NCI-H748 treated with DMSO at 0.1 percent for 48 hours (cell line): ENCODE measurements at regions not wholly inside any gene's neighbourhood (a gene's known extent, or its start where the extent isn't known, plus 50 kb on each side); places are given as distances from the start of the nearest gene placed in this dataset.

Source experiments
- DNase-seq: peaks from one replicate; lab custom pipeline; 2025; lab: John Stamatoyannopoulos, UW

- no peak for DNase-seq
These were observed 109.0 kb downstream of the OLFM1 start for GRCh38 chr9:135196474-135196873.

GRCh38 chr9:135198144-135198543 is 110.7 kb downstream of the OLFM1 start:
- DNase-seq: no peak

GRCh38 chr9:135198586-135199285 is 111.3 kb downstream of the OLFM1 start:
- DNase-seq: no peak

- no peak for DNase-seq
These were observed 112.0 kb downstream of the OLFM1 start for GRCh38 chr9:135199489-135199888.

DNA sequence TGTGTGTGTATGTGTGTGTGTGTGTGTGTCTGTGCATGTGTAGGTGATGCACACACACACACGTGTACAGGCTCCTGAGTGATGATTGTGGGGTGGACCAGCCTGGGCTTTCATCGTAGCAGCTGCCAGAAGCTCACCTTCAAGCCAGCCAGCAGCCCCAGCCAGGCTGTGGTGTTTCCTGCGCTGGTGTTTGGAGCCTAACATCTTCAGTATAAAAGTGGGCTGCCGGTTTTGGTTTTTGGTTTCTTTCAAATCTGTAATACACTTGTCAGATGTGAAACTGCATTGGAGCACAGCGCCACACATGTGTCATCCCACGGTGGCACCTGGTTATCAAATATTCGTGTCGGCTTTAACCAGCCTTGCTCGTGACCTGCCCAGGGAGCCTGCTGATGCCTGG is 114.2 kb downstream of the OLFM1 start:
- DNase-seq: no peak

- no peak for DNase-seq
These were observed 116.7 kb downstream of the OLFM1 start for GRCh38 chr9:135204177-135204576.

- DNase-seq: no peak
These were observed 121.7 kb downstream of the OLFM1 start for GRCh38 chr9:135209136-135209535.

GRCh38 chr9:135209852-135210251 is 122.4 kb downstream of the OLFM1 start:
- DNase-seq: no peak

DNA sequence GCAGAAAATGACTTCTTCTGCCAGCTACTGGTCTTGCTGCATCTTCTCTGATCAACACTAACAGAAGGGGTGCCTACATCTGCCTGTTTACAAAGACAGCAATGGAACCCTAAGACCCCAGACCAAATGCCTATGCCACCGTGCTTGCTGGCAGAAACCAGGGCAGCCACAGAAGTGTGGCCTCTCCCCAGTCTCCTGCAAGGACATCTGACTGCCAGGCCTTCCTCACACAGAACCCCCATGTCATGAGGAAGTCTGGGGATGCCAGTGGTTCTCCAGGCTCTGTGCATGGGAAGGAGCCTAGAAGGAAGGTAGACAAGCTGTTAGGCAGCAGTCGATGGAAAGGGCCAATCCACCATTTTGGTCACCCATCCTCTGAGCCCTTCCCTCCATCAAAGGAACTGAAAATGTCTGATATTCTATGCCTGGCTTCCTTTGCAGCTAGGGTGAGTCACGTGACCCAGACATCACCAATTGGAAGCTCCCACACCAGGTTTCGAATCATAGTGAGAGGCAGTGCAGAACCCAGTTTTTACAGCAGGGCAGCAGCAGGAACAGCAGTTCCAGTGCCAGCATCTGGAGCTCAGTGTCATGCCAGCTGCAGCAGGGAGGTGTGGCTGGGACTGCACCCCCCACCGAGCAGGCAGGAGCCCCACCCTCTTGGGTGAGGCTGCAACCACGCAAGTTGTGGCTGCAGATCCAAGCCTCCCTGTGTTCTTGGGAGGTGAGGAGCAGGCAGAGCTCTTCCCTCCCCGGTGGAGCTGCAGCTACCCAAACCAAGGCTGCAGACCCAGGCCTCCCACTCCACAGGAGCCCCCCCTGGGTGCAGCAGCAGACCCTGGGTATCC is 123.4 kb downstream of the OLFM1 start:
- no peak for DNase-seq

DNA sequence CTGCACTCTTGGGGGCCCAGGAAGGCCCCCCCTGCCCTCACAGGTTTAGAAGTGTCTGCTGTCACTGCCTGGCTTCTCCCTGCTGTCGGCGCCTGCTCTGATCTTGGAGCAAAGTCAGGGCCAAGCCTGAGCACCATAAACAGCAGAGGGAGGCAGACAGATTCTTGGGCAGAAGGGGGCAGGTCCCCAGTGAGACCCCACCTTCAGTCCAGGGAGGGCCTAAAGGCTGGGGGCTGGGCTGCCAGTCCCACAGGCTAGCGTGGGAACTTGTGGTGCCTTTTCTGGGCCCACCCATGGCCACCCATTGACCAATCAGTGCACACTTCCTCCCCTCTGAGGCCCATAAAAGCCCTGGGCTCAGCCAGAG is 124.0 kb downstream of the OLFM1 start:
- no peak for DNase-seq

- DNase-seq: no peak
These were observed 125.5 kb downstream of the OLFM1 start for GRCh38 chr9:135212961-135213360.

DNA sequence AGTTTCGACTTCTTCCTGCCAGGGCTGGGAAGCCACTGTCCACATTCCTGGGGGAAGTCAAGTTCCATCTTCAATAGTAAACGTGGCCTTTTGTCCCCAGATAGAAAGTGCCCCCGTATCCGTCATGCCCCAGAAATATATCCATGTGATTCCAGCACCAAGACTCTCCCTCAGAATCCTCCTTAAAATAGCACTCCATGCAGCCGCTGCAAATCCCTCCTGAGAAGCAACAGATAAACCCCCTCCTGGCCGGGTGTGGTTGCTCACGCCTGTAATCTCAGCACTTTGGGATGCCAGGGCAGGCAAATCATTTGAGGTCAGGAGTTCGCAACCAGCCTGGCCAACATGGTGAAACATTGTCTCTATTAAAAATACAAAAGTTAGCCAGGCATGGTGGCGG is 126.1 kb downstream of the OLFM1 start:
- no peak for DNase-seq

DNA sequence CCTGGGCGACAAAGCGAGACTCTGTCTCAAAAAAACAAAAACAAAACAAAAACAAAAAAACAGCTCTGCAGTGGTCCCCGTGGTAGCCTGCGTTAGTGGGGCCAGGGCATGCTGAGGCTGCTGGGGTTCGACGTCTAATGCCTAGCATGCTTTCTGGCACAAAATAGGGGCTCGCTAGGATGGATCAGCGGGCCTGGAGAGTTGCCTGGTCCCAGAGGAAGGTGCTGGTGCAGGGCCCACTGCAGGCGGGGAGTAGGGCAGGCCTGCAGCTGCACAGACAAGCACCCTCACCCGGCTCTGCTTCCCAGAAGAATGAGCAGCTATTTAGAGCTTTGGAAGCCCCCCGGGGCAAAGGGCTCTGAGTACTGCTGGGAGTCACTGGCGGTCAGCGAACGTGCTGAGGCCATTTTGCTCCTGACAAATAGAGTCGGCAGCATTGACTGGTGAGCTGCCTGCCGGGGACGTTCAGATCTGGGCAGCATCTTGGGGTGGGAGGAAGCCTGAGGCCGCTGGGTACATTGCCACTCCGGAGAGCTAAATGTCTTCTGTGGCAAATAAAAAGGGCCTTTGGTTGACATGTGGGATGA is 126.7 kb downstream of the OLFM1 start:
- no peak for DNase-seq

DNA sequence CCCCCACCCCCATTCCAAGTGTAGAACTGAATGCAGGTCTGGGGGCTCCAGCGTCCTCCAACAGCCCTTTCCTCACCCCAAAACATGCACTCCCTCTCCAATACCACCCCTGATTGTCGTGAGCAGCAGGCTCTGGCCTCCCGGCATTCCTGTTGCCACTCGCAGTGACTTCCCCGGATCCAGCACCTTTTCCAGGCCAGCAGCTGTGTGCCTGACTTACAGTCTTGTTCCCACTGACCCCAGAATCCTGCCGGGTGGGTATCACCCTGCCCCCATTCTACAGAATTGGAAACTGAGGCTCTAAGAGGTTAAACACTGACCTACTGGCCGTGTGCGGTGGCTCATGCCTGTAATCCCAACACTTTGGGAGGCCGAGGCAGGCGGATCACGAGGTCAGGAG is 127.2 kb downstream of the OLFM1 start:
- no peak for DNase-seq

DNA sequence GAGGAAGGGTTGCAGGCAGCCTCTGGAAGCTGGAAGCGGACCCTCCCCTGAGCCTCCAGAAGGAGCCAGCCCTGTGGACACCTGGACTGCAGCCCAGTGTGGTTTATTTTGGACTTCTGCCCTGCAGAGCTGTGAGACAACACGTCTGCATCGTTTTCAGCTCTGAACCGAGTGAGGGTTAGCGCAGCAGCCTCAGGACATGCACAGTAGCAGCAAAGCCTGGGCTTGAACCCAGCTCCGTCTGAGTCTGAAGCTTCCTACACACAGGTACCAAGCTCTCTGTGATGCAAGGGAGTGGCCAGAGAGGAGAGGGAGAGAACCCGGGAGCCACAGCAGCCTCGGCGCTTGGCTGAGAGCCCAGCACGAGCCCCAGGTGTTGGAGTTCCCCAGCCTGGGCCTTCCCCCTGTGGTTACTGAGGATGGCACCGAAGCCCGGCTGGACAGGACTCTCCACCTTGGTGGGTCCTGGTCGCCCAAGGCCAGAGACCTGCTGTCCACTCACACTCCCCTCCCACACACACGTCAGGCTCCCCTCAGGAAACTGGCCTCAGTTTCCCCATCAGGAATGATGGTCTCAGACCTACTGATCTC is 128.2 kb downstream of the OLFM1 start:
- no peak for DNase-seq

DNA sequence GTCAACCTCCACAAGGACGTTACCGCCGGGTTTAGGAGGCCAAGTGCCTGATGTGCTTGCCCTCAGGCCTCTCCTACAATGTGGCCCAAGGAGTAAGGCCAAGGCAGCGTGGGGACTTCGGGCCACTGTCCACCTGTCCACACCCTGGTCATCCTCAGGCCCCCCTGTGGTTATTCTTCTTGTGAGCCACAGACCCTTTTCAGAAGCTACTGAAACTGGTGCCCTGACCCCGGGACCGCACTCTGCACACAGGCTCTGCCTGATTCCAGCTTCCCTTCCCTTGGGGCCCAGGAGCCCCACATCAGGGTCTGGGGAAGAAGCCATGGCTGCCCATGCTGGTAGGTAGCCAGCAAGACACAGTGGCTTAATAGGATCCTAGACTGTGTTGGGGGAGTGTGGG is 128.8 kb downstream of the OLFM1 start:
- no peak for DNase-seq

DNA sequence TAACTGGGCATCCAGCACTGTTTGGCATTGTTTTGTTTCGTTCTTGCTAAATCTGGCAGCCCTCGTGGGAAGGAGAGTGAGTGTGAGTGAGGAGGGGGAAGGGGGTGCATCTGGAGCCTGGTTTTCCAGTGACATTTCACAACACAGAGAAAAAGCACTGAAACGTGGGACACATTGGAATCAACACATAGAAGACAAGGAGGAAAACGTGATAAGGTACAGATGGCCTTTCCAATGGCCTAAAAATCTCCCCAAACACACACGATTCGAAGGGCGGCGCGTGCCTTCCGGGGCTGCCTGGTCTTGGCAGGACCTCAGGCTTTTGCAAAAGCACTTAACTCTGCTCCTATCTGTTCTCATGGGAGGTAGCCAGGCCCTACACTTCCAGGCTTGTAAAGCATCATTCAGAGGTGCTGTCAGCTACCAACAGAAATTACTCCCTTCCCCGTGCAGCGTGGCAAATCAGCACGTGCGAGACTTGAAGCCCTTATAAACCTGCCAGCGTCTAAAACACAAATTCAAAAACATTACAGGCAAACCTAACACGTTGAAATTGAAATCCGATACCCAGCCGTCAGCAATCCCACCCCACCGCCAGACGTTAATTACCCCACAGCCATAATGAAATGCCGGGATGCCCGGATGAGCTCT is 129.4 kb downstream of the OLFM1 start:
- peak; percentile 32 for DNase-seq

GRCh38 chr9:135217836-135218235 is 130.4 kb downstream of the OLFM1 start:
- no peak for DNase-seq

GRCh38 chr9:135218331-135219225 is 131.1 kb downstream of the OLFM1 start:
- no peak for DNase-seq

- no peak for DNase-seq
These were observed 132.5 kb downstream of the OLFM1 start for GRCh38 chr9:135219676-135220600.
